Activated CD8-positive, alpha-beta memory T cell treated with anti-CD3 and anti-CD28 coated beads, Interleukin-2, amount 50 U/mL, for 1 hour (primary cell): ENCODE measurements at regions not wholly inside any gene's neighbourhood (a gene's known extent, or its start where the extent isn't known, plus 50 kb on each side); places are given as distances from the start of the nearest gene placed in this dataset.
A peak's percentile ranks its signal among the peaks of the same experiment; 100 is the strongest.

ENCODE experiments used
- DNase-seq: peaks from one replicate; pipeline ENCODE4 v3.0.0-alpha.2; 2020; ENCODE audit errors: extremely low read depth

- DNase-seq = no peak
These were observed 50.7 kb upstream of the TOX2 start for GRCh38 chr20:43863821-43864544.

GRCh38 chr20:43863330-43863729 is 51.3 kb upstream of the TOX2 start:
- no peak for DNase-seq

- DNase-seq = no peak
These were observed 52.2 kb upstream of the TOX2 start for GRCh38 chr20:43862438-43862837.

GRCh38 chr20:43859994-43860393 is 54.7 kb upstream of the TOX2 start:
- DNase-seq = no peak

- DNase-seq = no peak
These were observed 56.7 kb upstream of the TOX2 start for GRCh38 chr20:43857932-43858331.

GRCh38 chr20:43857127-43857526 is 57.5 kb upstream of the TOX2 start:
- DNase-seq = no peak

GRCh38 chr20:43855803-43856202 is 58.8 kb upstream of the TOX2 start:
- DNase-seq = no peak

- DNase-seq = no peak
These were observed 60.7 kb upstream of the TOX2 start for GRCh38 chr20:43853918-43854317.

GRCh38 chr20:43853174-43853803 is 61.4 kb upstream of the TOX2 start:
- no peak for DNase-seq

- DNase-seq = no peak
These were observed 65.0 kb upstream of the TOX2 start for GRCh38 chr20:43849496-43850186.

- DNase-seq = no peak
These were observed 68.1 kb upstream of the TOX2 start for GRCh38 chr20:43846516-43846905.

- DNase-seq = no peak
These were observed 69.7 kb upstream of the TOX2 start for GRCh38 chr20:43844778-43845614.

GRCh38 chr20:43843965-43844660 is 70.5 kb upstream of the TOX2 start:
- no peak for DNase-seq

- no peak for DNase-seq
These were observed 71.3 kb upstream of the TOX2 start for GRCh38 chr20:43843096-43843964.

GRCh38 chr20:43842126-43843020 is 72.3 kb upstream of the TOX2 start:
- DNase-seq = no peak

- peak; percentile 2 for DNase-seq
These were observed 74.1 kb upstream of the TOX2 start for GRCh38 chr20:43840382-43841070.

- DNase-seq = no peak
These were observed 74.9 kb upstream of the TOX2 start for GRCh38 chr20:43839793-43840199.

- no peak for DNase-seq
These were observed 76.0 kb upstream of the TOX2 start for GRCh38 chr20:43838703-43839060.
